Endodermal cell (in vitro differentiated cells): ENCODE measurements at regions not wholly inside any gene's neighbourhood (a gene's known extent, or its start where the extent isn't known, plus 50 kb on each side); places are given as distances from the start of the nearest gene placed in this dataset.

ENCODE experiments used
- DNase-seq: peaks from one replicate; pipeline ENCODE4 v3.0.0-alpha.2; 2017
- H3K27ac ChIP-seq: 2 replicates; pipeline ENCODE4 v1.5.1; 2013; ENCODE audit warnings: mild to moderate bottlenecking, low read depth, low read length, moderate library complexity
- H3K27me3 ChIP-seq: 2 replicates; pipeline ENCODE4 v1.6.1; 2013; ENCODE audit warnings: mild to moderate bottlenecking, low read length, moderate library complexity; ENCODE audit not compliant: insufficient read depth, control insufficient read depth, poor library complexity, severe bottlenecking
- H3K36me3 ChIP-seq: 2 replicates; pipeline ENCODE4 v1.7.0; 2013; ENCODE audit warnings: mild to moderate bottlenecking, low read length, moderate library complexity; ENCODE audit not compliant: control insufficient read depth, insufficient read depth
- H3K4me1 ChIP-seq: one replicate; pipeline ENCODE4 v1.7.0; 2013; ENCODE audit warnings: low read length; ENCODE audit not compliant: control insufficient read depth, insufficient read depth
- H3K4me3 ChIP-seq: 2 replicates; pipeline ENCODE4 v1.5.1; 2013; ENCODE audit warnings: mild to moderate bottlenecking, low read length, moderate library complexity
- H3K9ac ChIP-seq: 2 replicates; pipeline ENCODE4 v1.6.1; 2013; ENCODE audit warnings: mild to moderate bottlenecking, low read length, moderate library complexity; ENCODE audit not compliant: poor library complexity, severe bottlenecking; ENCODE audit errors: extremely low read depth
- H3K9me3 ChIP-seq: 2 replicates; pipeline ENCODE4 v1.6.1; 2013; ENCODE audit warnings: mild to moderate bottlenecking, low read length, moderate library complexity; ENCODE audit not compliant: control insufficient read depth
- H3K27ac Mint-ChIP-seq: 2 replicates; pipeline ENCODE4 v1.8.0; 2020; ENCODE audit warnings: mixed read lengths
- H3K27me3 Mint-ChIP-seq: 2 replicates; pipeline ENCODE4 v1.8.0; 2021; ENCODE audit warnings: mild to moderate bottlenecking, mixed read lengths; ENCODE audit not compliant: insufficient read depth
- H3K36me3 Mint-ChIP-seq: 2 replicates; pipeline ENCODE4 v1.8.0; 2020; ENCODE audit warnings: low read depth, mixed read lengths
- H3K4me1 Mint-ChIP-seq: 2 replicates; pipeline ENCODE4 v1.8.0; 2020; ENCODE audit warnings: mixed read lengths
- H3K4me3 Mint-ChIP-seq: 2 replicates; pipeline ENCODE4 v1.8.0; 2020; ENCODE audit warnings: mild to moderate bottlenecking, moderate library complexity, mixed read lengths
- H3K9me3 Mint-ChIP-seq: 2 replicates; pipeline ENCODE4 v1.8.0; 2020; ENCODE audit warnings: mild to moderate bottlenecking, mixed read lengths
- CTCF ChIP-seq: fragments of 200-600 bp; sonication (generic); conservative IDR thresholded peaks from 2 replicates; pipeline ENCODE4 v1.5.0; 2021; ENCODE audit warnings: antibody characterized with exemption, mild to moderate bottlenecking
- WGBS, 2 experiments: methylation state at CpG; one replicate each; pipeline versions ENCODE4 v1.1.5 to v1.1.7; 2013; ENCODE audit warnings: missing lambda C conversion rate in 2 of 2, mixed read lengths in 1 of 2; ENCODE audit not compliant: insufficient coverage in 1 of 2, insufficient read length in 1 of 2; 5-methylcytosine and 5-hydroxymethylcytosine counted together

GRCh38 chr3:178226094-178226493 is 310.1 kb upstream of the KCNMB2 start:
- H3K27ac ChIP-seq: no peak overlapping the region
- Mint-ChIP-seq H3K36me3 (peaks cover 4% of the 10 kb centered on the region), H3K4me3 (no peak overlapping the region), H3K4me1 (no peaks in the 10 kb centered on the region), H3K9me3 (peaks cover 17% of the 10 kb centered on the region), H3K27ac (no peak overlapping the region), H3K27me3 (no peaks in the 10 kb centered on the region)
- DNase-seq: no peak
- TF ChIP-seq CTCF: no peak
- no peaks in the 10 kb centered on the region for H3K27me3 ChIP-seq
- peaks cover 14% of the 10 kb centered on the region for H3K9me3 ChIP-seq
- H3K36me3 ChIP-seq: no peaks in the 10 kb centered on the region
- no peak overlapping the region for H3K9ac ChIP-seq
- H3K4me3 ChIP-seq: no peak overlapping the region
- no CpG with 5 or more reads among the region's 2 CpGs for WGBS, 2 experiments
- no peaks in the 10 kb centered on the region for H3K4me1 ChIP-seq

DNA sequence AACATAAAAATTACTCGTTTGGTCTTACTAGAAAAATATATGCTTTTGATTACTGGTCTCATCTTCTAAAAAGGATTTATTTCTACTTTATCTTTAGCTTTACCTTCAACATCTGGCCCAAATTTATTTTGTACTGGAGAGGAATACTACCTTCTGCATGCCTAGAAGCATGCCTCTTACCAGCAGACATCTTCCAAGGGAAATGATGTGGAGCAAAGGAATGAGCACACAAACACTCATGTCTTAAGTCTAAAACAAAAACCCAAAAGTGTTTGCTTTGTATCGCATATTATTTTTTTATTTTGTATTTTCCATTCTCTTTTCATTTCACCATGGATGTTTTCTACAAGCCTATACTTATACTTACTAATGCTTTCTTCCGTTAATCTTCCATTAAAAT is 304.6 kb upstream of the KCNMB2 start:
- TF ChIP-seq CTCF: no peak
- Histone ChIP-seq H3K9ac (no peak overlapping the region), H3K27me3 (no peaks in the 10 kb centered on the region), H3K4me3 (no peak overlapping the region), H3K4me1 (no peaks in the 10 kb centered on the region), H3K27ac (no peak overlapping the region), H3K36me3 (no peaks in the 10 kb centered on the region), H3K9me3 (peaks cover 14% of the 10 kb centered on the region)
- 90 to 100% methylated on average over 1 to 2 of the region's 3 CpGs for WGBS, 2 experiments
- Mint-ChIP-seq H3K27ac (no peak overlapping the region), H3K9me3 (peaks cover 20% of the 10 kb centered on the region), H3K36me3 (peaks cover 4% of the 10 kb centered on the region), H3K27me3 (no peaks in the 10 kb centered on the region), H3K4me3 (no peak overlapping the region), H3K4me1 (peaks cover 4% of the 10 kb centered on the region)
- DNase-seq: no peak

GRCh38 chr3:178233371-178234071 is 302.7 kb upstream of the KCNMB2 start:
- Mint-ChIP-seq H3K4me1 (peaks cover 15% of the 10 kb centered on the region), H3K36me3 (peaks cover 4% of the 10 kb centered on the region), H3K4me3 (no peak overlapping the region), H3K27me3 (no peaks in the 10 kb centered on the region), H3K27ac (no peak overlapping the region), H3K9me3 (peaks cover 20% of the 10 kb centered on the region)
- DNase-seq: no peak
- no peaks in the 10 kb centered on the region for H3K4me1 ChIP-seq
- peaks cover 14% of the 10 kb centered on the region for H3K9me3 ChIP-seq
- H3K36me3 ChIP-seq: no peaks in the 10 kb centered on the region
- no peak overlapping the region for H3K9ac ChIP-seq
- no peak overlapping the region for H3K4me3 ChIP-seq
- H3K27me3 ChIP-seq: no peaks in the 10 kb centered on the region
- no peak overlapping the region for H3K27ac ChIP-seq
- WGBS, 2 experiments: 92 to 100% methylated on average over 1 to 5 of the region's 5 CpGs
- TF ChIP-seq CTCF: no peak
